Hematopoietic multipotent progenitor cell treated with erythropoietin and hydrocortisone succinate and interleukin-3 and kit ligand, for 17 days (in vitro differentiated cells): ENCODE measurements at regions not wholly inside any gene's neighbourhood (a gene's known extent, or its start where the extent isn't known, plus 50 kb on each side); places are given as distances from the start of the nearest gene placed in this dataset.

ENCODE experiments used
- DNase-seq: peaks from one replicate; pipeline ENCODE4 v3.0.0-alpha.2; 2015; ENCODE audit warnings: low spot score

GRCh38 chr16:73212431-73212830 is 164.5 kb upstream of the ZFHX3 start:
- DNase-seq = no peak

- DNase-seq = no peak
Observed at GRCh38 chr16:73210686-73211085, 162.8 kb upstream of the ZFHX3 start.

GRCh38 chr16:73210084-73210483 is 162.2 kb upstream of the ZFHX3 start:
- no peak for DNase-seq

GRCh38 chr16:73209190-73209589 is 161.3 kb upstream of the ZFHX3 start:
- no peak for DNase-seq

GRCh38 chr16:73206151-73206707 is 158.3 kb upstream of the ZFHX3 start:
- no peak for DNase-seq

- DNase-seq = no peak
Observed at GRCh38 chr16:73205153-73205886, 157.4 kb upstream of the ZFHX3 start.

- DNase-seq = no peak
Observed at GRCh38 chr16:73204359-73205152, 156.6 kb upstream of the ZFHX3 start.

GRCh38 chr16:73202161-73202729 is 154.3 kb upstream of the ZFHX3 start:
- no peak for DNase-seq

- DNase-seq = no peak
Observed at GRCh38 chr16:73199214-73199613, 151.3 kb upstream of the ZFHX3 start.

GRCh38 chr16:73198481-73198880 is 150.6 kb upstream of the ZFHX3 start:
- no peak for DNase-seq

- no peak for DNase-seq
Observed at GRCh38 chr16:73197598-73197997, 149.7 kb upstream of the ZFHX3 start.

GRCh38 chr16:73196670-73197069 is 148.7 kb upstream of the ZFHX3 start:
- peak; percentile 9 for DNase-seq

- DNase-seq = no peak
Observed at GRCh38 chr16:73193464-73193863, 145.5 kb upstream of the ZFHX3 start.

- DNase-seq = no peak
Observed at GRCh38 chr16:73192232-73192894, 144.4 kb upstream of the ZFHX3 start.

GRCh38 chr16:73191660-73192046 is 143.7 kb upstream of the ZFHX3 start:
- no peak for DNase-seq

GRCh38 chr16:73190688-73191659 is 143.0 kb upstream of the ZFHX3 start:
- DNase-seq = no peak

GRCh38 chr16:73190256-73190655 is 142.3 kb upstream of the ZFHX3 start:
- DNase-seq = no peak

GRCh38 chr16:73189136-73189535 is 141.2 kb upstream of the ZFHX3 start:
- DNase-seq = no peak

- no peak for DNase-seq
Observed at GRCh38 chr16:73186752-73187601, 139.0 kb upstream of the ZFHX3 start.

GRCh38 chr16:73185737-73186136 is 137.8 kb upstream of the ZFHX3 start:
- no peak for DNase-seq
